NCI-H748 treated with DMSO at 0.1 percent for 48 hours (cell line): ENCODE measurements at regions not wholly inside any gene's neighbourhood (a gene's known extent, or its start where the extent isn't known, plus 50 kb on each side); places are given as distances from the start of the nearest gene placed in this dataset.
"Not testable (repeated sequence)": the region's sequence is repeated elsewhere in the genome, so short reads cannot be mapped to it uniquely, and the experiment has no call there.

Experiments used
- DNase-seq: peaks from one replicate; lab custom pipeline; 2025; lab: John Stamatoyannopoulos, UW

- not testable (repeated sequence) for DNase-seq
These were observed 118.8 kb upstream of the PRICKLE1 start for GRCh38 chr12:42708374-42708773.

DNA sequence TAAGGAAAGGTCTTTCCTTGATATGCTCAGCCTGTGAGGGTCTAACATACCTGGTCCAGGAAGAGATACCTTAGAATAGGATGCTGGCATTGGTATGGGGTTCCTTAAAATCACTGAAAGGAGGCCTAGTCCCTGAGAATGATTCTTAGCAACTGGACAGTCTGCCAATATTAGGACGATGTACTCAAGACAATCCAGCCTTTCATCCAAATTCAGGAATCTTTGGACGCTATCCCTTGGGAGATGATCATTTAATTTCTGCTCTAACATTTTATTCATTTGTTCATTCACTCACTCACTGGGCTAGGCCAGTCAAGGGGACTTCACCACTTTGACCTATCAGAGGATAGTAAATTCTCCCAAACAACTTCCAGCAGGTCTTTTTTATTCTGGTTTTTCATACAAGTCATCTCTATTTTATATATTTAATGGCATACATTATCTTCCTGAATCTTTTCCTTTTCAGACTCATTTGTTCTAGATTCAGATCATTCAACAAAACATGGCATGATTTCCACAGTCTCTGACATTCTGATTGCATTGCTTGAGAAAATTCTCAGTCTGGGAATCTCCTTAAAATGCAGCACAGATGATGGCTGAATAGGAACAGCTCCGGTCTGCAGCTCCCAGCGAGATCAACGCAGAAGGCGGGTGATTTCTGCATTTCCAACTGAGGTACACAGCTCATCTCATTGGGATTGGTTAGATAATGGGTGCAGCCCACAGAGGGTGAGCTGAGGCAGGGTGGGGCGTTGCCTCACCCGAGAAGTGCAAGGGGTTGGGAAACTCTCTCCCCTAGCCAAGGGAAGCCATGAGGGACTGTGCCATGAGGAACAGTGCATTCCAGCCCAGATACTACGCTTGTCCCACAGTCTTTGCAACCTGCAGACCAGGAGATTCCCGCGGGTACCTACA is 118.0 kb upstream of the PRICKLE1 start:
- no peak for DNase-seq

DNA sequence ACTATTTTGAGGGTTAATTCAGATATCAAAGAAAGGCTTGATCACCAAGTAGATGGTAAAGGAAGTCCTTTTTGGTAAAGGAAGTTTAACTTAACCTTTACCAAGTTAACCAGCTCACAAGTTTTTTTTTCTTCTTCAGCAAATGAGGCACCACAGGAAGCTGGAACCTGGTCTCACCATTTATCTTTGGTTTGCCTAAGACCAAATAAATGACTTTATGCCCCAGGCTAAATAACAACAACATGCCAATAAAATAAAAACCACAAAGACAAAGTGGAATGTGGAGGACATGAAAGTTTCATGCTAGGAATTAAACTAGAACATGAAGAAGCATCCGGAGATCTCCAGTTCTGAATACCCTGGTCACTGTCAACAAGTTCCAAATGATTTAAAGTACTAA is 116.8 kb upstream of the PRICKLE1 start:
- DNase-seq = no peak

DNA sequence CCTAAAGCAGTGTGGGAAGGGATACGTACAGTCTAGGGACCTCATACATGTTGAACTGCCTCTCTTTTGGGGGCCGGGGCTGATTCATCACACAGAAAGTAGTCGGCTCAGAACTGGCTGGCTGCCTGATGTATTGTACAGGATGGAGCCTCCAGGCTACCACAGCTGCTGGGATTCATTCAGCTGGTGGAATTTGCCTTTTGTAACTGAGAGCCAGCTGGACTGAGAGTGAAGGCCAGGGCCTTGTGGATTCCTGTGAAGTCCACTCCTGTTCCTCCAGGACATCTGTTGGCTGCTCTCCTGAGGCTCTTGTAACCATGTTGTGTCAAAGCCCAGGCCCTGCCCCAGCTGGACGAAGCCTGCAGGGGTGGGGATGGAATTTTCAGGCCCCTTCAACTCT is 116.3 kb upstream of the PRICKLE1 start:
- DNase-seq = no peak

GRCh38 chr12:42704810-42705401 is 115.4 kb upstream of the PRICKLE1 start:
- DNase-seq = no peak

GRCh38 chr12:42704340-42704739 is 114.8 kb upstream of the PRICKLE1 start:
- DNase-seq = no peak

GRCh38 chr12:42701084-42701483 is 111.5 kb upstream of the PRICKLE1 start:
- DNase-seq = no peak

GRCh38 chr12:42698213-42698612 is 108.7 kb upstream of the PRICKLE1 start:
- DNase-seq = no peak

- DNase-seq = no peak
These were observed 107.0 kb upstream of the PRICKLE1 start for GRCh38 chr12:42696406-42697149.

- no peak for DNase-seq
These were observed 106.0 kb upstream of the PRICKLE1 start for GRCh38 chr12:42695490-42695995.

- DNase-seq = no peak
These were observed 103.2 kb upstream of the PRICKLE1 start for GRCh38 chr12:42692749-42693148.

GRCh38 chr12:42691991-42692557 is 102.5 kb upstream of the PRICKLE1 start:
- DNase-seq = no peak

DNA sequence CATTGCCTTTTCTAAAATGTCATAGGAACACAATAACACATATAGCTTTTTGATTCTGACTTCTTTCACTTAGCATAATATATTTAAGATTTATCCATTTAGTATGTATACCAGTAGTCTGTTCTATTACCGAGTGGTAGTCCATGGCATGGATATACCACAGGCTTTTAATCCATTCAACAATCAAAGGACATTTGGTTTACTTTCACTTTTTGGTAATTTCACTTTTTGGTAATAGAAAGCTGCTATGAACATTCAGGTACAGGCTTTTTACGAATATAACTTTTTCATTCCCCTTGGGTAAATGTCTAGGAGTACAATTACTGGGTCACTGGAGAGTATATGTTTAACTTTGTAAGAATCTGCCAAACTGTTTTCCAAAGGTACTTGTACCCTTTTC is 100.7 kb upstream of the PRICKLE1 start:
- no peak for DNase-seq

GRCh38 chr12:42689699-42690098 is 100.2 kb upstream of the PRICKLE1 start:
- no peak for DNase-seq

- DNase-seq = no peak
These were observed 97.1 kb upstream of the PRICKLE1 start for GRCh38 chr12:42686514-42687172.

GRCh38 chr12:42684802-42685071 is 95.2 kb upstream of the PRICKLE1 start:
- no peak for DNase-seq

DNA sequence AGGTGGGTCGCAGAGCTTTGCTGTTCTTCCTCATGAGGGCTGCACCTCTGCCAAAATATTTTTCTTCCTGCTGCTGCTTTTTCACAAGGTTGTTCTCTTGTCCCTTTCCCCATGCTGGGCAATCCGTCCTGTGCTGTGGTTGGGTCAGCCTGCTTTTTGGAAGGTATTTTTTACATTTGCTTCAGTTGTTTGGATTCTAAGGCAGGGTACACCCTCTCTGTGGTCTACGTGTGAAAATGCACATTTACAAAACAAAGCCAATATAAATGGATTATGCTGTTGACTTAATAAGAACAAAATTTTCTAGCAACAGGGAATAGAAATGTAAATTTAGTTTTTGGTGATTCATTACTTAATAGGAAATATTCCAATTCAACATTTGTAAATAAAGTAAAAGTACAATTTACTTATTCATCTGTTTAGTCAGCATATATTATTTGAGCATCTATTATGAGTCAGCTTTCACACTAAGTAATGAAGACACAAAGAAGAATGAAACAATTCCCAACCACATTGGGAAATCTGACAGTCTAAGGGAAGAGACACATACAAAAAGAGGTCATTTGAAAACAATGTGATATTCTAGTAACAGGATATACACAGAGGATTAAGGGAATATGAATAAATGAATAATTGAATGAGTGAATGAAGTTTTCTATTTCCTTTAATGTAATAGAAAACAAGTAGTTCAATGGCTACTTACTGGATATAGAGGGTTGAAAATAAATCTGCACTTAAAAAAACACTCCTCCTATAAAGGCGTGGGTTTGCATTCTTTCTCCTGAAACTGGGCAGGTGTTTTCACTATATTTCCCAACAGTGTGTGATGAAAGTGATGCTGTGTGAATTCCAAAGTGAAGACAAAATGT is 94.6 kb upstream of the PRICKLE1 start:
- DNase-seq = no peak

DNA sequence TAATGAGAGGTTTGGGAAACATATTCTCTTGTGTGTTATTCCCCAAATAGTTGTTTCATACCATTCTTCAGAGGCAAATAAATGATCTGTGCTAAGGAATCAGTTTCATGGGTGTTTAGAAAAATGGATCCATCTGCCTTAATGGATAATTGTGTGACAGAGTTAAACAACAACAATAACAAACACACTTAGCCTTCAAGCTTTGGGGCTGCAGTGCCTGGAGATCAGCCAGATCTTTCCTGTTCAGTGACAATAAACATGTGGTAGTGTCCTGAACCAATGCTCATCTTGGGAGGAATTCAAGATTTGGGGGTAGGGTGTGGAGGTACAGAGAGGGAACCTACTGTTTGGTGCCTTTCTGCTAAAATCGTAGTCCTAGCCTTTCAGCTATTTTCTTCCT is 93.7 kb upstream of the PRICKLE1 start:
- no peak for DNase-seq

DNA sequence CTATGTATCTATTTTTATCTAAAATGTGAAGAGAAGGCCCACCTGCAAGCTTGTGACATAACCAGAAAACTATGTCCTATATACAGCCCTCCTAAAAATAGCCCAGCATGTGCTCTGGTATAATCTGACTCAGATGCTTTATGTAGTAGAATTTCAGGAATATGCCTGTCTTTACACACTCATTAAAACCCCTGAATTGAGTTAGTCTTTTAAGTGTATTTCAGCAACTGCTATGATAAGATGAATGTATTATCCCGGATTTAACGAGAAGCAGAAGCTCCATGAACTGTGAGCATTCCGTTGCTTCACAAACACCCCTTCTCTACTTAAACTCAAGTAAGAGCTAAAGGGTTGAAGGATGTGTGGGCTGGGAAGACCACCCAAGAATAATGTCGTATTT is 89.9 kb upstream of the PRICKLE1 start:
- DNase-seq = no peak

- no peak for DNase-seq
These were observed 87.9 kb upstream of the PRICKLE1 start for GRCh38 chr12:42677461-42677860.

GRCh38 chr12:42673535-42673934 is 84.0 kb upstream of the PRICKLE1 start:
- no peak for DNase-seq
